GM12878 (cell line): ENCODE measurements at regions not wholly inside any gene's neighbourhood (a gene's known extent, or its start where the extent isn't known, plus 50 kb on each side); places are given as distances from the start of the nearest gene placed in this dataset.

Experiments
- ATAC-seq: fragments of 200-7000 bp; cut with Tn5 transposase; 3 replicates; pipeline ENCODE4 v1.9.1; 2020; ENCODE audit warnings: mild to moderate bottlenecking, moderate library complexity
- BruUV-seq: library from RNA; stranded (reverse); fragments of 400-500 nt; replicated peaks from 2 replicates; lab custom pipeline; 2021; lab: Mats Ljungman, UMichigan
- CTCF ChIA-PET: fragments of 300-600 bp; sonication (Branson Sonifier 250); formaldehyde crosslinking; extraction: SDS; loops from one replicate; lab custom pipeline; 2021; ENCODE audit warnings: inconsistent platforms; lab: Yijun Ruan, JAX
- POLR2A ChIA-PET: fragments of 350-600 bp; formaldehyde crosslinking; extraction: SDS; loops from one replicate; lab custom pipeline; 2021; ENCODE audit warnings: inconsistent platforms; lab: Charles Lee
- RAD21 ChIA-PET: fragments of 300-600 bp; sonication (Branson Sonifier 250); formaldehyde crosslinking; loops from one replicate; lab custom pipeline; 2023; ENCODE audit warnings: antibody characterized with exemption; ENCODE audit not compliant: unreplicated experiment; lab: Charles Lee
- SMC1A ChIA-PET: fragments of 300-600 bp; sonication (Branson Sonifier 250); formaldehyde crosslinking; loops from one replicate; lab custom pipeline; 2023; ENCODE audit not compliant: unreplicated experiment, uncharacterized antibody; lab: Charles Lee
- DNase-seq: peaks from one replicate; pipeline ENCODE4 v3.0.0-alpha.2; 2011; ENCODE audit warnings: low read depth, low spot score
- FAIRE-seq: peaks from 3 replicates; lab custom pipeline; 2011; peaks lifted over from hg19 to GRCh38; lab: Jason Lieb, UNC
- H2AFZ ChIP-seq: 2 replicates; pipeline ENCODE4 v1.6.0; 2011; ENCODE audit warnings: low read depth, low read length, control low read depth; ENCODE audit not compliant: control insufficient read depth
- H3K27ac ChIP-seq: 2 replicates; pipeline ENCODE4 v1.5.1; 2011; ENCODE audit warnings: control low read depth; ENCODE audit not compliant: control insufficient read depth, insufficient read depth
- H3K27me3 ChIP-seq, 2 experiments: replicated peaks in 1 of 2; 2 replicates each; pipeline versions ENCODE4 v1.6.0 to v1.6.1; 2011; ENCODE audit warnings: low read length in 1 of 2; ENCODE audit not compliant: control insufficient read depth in 2 of 2, insufficient read depth in 2 of 2
- H3K36me3 ChIP-seq, 2 experiments: 2 replicates each; pipeline ENCODE4 v1.5.1; 2011; ENCODE audit warnings: low read length in 1 of 2; ENCODE audit not compliant: control insufficient read depth in 2 of 2, insufficient read depth in 2 of 2
- H3K4me1 ChIP-seq: 2 replicates; pipeline ENCODE4 v1.6.1; 2011; ENCODE audit warnings: mild to moderate bottlenecking, low read length, moderate library complexity, mixed read lengths; ENCODE audit not compliant: control insufficient read depth, insufficient read depth
- H3K4me2 ChIP-seq: 2 replicates; pipeline ENCODE4 v1.6.0; 2011; ENCODE audit warnings: control low read depth; ENCODE audit not compliant: control insufficient read depth, insufficient read depth
- H3K4me3 ChIP-seq: fragments of 200-600 bp; sonication (generic); 2 replicates; pipeline ENCODE4 v1.5.1; 2016
- H3K79me2 ChIP-seq: 2 replicates; pipeline ENCODE4 v1.6.0; 2011; ENCODE audit warnings: low read length; ENCODE audit not compliant: control insufficient read depth, insufficient read depth
- H3K9ac ChIP-seq: 2 replicates; pipeline ENCODE4 v1.8.0; 2011; ENCODE audit warnings: low read length, control low read depth, mixed read lengths; ENCODE audit not compliant: control insufficient read depth, insufficient read depth
- H3K9me3 ChIP-seq: replicated peaks from 3 replicates; pipeline ENCODE4 v1.5.1; 2011; ENCODE audit warnings: mild to moderate bottlenecking, low read length; ENCODE audit not compliant: control insufficient read depth, insufficient read depth
- H4K20me1 ChIP-seq: 2 replicates; pipeline ENCODE4 v1.6.0; 2011; ENCODE audit not compliant: control insufficient read depth, insufficient read depth
- CREB1 ChIP-seq: IDR thresholded peaks from 2 replicates; pipeline ENCODE4 v1.6.1; 2012; ENCODE audit warnings: low read depth, mild to moderate bottlenecking, inconsistent platforms
- NFYB ChIP-seq: IDR thresholded peaks from 2 replicates; pipeline ENCODE4 v1.6.1; 2011; ENCODE audit warnings: low read depth, mild to moderate bottlenecking, low read length, improper control_type of control experiment, moderate library complexity; ENCODE audit not compliant: insufficient read depth
- ZNF622 ChIP-seq: fragments of 450-650 bp; IDR thresholded peaks from 2 replicates; pipeline ENCODE4 v1.6.1; 2017; ENCODE audit warnings: mild to moderate bottlenecking, inconsistent platforms
- WGBS: methylation state at CpG from one replicate; pipeline ENCODE4 v1.1.6; 2016; ENCODE audit warnings: low lambda C conversion rate; ENCODE audit not compliant: insufficient replicate concordance, insufficient coverage; ENCODE audit errors: missing lambda C conversion rate; 5-methylcytosine and 5-hydroxymethylcytosine counted together
- in situ Hi-C: fragments of 300-500 bp; cut with MboI; formaldehyde crosslinking; loops from 9 replicates; pipeline ENCODE4 v1.14.3; 2018; ENCODE audit warnings: mixed read lengths
- intact Hi-C: fragments of 100-400 bp; cut with micrococcal nuclease; formaldehyde crosslinking; loops from one replicate; pipeline ENCODE4 v1.14.2; 2022; ENCODE audit not compliant: unreplicated experiment
- TF ChIP-seq, protein P1 (sequence below): IDR thresholded peaks from 2 replicates; pipeline ENCODE4 v1.6.1; 2011; ENCODE audit warnings: mild to moderate bottlenecking, low read depth, low read length, moderate library complexity; ENCODE audit not compliant: insufficient replicate concordance

DNA sequence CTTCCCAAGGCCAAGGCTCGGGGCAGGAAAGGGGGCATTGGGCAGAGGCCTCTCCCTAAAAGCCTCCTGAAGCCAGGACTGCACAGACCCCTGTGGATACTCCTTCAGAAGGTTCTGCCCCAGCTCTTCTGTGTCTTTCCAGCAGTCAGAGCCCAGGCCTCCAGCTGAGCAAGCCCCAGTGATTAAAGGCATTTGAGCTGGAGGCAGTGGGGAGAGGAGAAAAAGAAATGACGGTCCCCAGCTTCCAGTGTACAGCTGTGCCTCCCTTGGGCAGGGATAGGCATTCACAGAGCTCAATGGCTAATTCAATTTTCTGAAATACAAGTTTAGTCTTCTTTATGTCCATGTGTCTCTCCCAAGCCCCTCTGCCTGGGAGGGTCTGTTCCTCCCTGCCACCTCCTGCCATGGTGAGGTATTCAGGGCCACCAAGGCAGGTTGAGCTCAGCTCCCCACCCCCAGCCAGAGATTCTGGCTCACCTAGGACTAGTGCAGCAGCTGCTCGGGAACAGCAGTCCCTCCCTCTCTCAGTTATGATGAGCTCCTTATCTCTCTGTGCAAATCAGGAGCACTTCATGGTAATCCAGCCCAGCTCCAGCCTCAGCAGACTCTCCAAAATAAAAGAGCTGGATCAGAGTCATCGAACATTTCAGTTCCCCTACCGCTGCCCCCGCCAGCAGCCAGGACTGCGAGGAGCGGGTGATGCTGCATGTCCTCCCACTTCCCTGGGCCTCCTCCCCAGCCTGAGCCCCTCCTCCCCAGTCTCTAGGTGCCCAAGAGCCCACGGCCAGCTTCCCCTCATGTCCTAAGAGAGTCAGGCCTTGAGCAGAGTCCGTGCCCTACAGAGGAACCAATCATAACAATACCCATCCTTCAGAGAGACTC lies 208.4 kb upstream of the ZC3H12A start:
- BruUV-seq, result no TSS peak
- in situ Hi-C loops, result no loop called here
- SMC1A ChIA-PET, result interaction anchor here (0.9 to 1.2 kb wide), 2 partner anchors 22 to 61 kb away, joined by 3 read pairs; no protein-coding TSS in a partner anchor

More for the DNA sequence above, 208.4 kb upstream of the ZC3H12A start:
- WGBS, result 10% methylated on average over 10 of the region's 10 CpGs
- CTCF ChIA-PET, result interaction anchor here (0.8 kb wide), 2 partner anchors 49 to 56 kb away, joined by 3 read pairs; no protein-coding TSS in a partner anchor
- Histone ChIP-seq H3K36me3 (no peaks in the 10 kb centered on the region), H3K9me3 (no peaks in the 10 kb centered on the region), H3K4me2 (no peak overlapping the region), H2AFZ (no peak overlapping the region), H3K9ac (no peak overlapping the region), H3K27ac (no peak overlapping the region), H3K4me3 (no peak overlapping the region), H4K20me1 (no peaks in the 10 kb centered on the region), H3K79me2 (no peaks in the 10 kb centered on the region), H3K4me1 (no peaks in the 10 kb centered on the region), H3K27me3 (no peaks in the 10 kb centered on the region)
- FAIRE-seq (no peak), ATAC-seq (no peak), DNase-seq (no peak)
- POLR2A ChIA-PET, result interaction anchor here (0.6 kb wide), 1 partner anchor 91 kb away, joined by 3 read pairs; no protein-coding TSS in a partner anchor
- TF ChIP-seq NFYB (no peak), CREB1 (no peak), ZNF622 (no peak)
- TF ChIP-seq, protein P1, sequence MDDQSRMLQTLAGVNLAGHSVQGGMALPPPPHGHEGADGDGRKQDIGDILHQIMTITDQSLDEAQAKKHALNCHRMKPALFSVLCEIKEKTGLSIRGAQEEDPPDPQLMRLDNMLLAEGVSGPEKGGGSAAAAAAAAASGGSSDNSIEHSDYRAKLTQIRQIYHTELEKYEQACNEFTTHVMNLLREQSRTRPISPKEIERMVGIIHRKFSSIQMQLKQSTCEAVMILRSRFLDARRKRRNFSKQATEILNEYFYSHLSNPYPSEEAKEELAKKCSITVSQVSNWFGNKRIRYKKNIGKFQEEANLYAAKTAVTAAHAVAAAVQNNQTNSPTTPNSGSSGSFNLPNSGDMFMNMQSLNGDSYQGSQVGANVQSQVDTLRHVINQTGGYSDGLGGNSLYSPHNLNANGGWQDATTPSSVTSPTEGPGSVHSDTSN, result no peak
- intact Hi-C loops, result no loop called here
- RAD21 ChIA-PET, result interaction anchor here (0.6 kb wide), 1 partner anchor 28 kb away, joined by 4 read pairs; no protein-coding TSS in a partner anchor
